Ovary (tissue), 3 donors: ENCODE measurements at regions not wholly inside any gene's neighbourhood (a gene's known extent, or its start where the extent isn't known, plus 50 kb on each side); places are given as distances from the start of the nearest gene placed in this dataset.
"Not testable (repeated sequence)": the region's sequence is repeated elsewhere in the genome, so short reads cannot be mapped to it uniquely, and the experiment has no call there.

Source experiments
- EP300 ChIP-seq: sonication (generic); formaldehyde crosslinking; IDR thresholded peaks from one replicate; pipeline ENCODE4 v1.6.1; 2017; ENCODE audit warnings: antibody characterized with exemption
- TF ChIP-seq, protein P1 (sequence below), 3 donors: fragments of 450-650 bp in 2 of 3; fragments of 200-600 bp in 1 of 3; IDR thresholded peaks; one replicate each; pipeline versions ENCODE4 v1.5.1 to v1.8.0; 2016 to 2022; ENCODE audit warnings: antibody characterized with exemption in 3 of 3, mild to moderate bottlenecking in 1 of 3
- donor health status: DM: no; HTN: no; CAD: no.

DNA sequence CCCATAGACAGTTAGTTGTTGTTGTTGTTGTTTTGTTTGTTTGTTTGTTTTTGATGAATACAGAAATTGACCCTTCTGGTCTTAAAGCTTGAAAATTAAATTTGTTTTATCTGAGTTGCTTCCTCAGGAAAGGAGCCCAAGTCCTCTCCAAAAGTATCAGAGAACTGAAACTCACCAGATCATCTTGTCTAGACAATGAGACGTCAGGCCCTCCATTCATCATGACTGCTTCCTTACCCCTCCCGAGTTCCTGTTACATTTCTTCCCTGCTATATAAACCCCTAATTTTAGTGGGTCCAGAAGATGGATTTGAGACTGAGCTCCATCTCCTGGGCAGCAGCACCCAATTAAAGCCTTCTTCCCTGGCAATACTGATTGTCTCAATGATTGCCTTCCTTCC is 2744.8 kb upstream of the TPTE start:
- TF ChIP-seq, protein P1, sequence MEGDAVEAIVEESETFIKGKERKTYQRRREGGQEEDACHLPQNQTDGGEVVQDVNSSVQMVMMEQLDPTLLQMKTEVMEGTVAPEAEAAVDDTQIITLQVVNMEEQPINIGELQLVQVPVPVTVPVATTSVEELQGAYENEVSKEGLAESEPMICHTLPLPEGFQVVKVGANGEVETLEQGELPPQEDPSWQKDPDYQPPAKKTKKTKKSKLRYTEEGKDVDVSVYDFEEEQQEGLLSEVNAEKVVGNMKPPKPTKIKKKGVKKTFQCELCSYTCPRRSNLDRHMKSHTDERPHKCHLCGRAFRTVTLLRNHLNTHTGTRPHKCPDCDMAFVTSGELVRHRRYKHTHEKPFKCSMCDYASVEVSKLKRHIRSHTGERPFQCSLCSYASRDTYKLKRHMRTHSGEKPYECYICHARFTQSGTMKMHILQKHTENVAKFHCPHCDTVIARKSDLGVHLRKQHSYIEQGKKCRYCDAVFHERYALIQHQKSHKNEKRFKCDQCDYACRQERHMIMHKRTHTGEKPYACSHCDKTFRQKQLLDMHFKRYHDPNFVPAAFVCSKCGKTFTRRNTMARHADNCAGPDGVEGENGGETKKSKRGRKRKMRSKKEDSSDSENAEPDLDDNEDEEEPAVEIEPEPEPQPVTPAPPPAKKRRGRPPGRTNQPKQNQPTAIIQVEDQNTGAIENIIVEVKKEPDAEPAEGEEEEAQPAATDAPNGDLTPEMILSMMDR (IDR thresholded peaks at IDR 0.05): not testable (repeated sequence)
- not testable (repeated sequence) for TF ChIP-seq EP300
